Lower leg skin (tissue), 4 donors: ENCODE measurements at regions not wholly inside any gene's neighbourhood (a gene's known extent, or its start where the extent isn't known, plus 50 kb on each side); places are given as distances from the start of the nearest gene placed in this dataset.

Experiments
- DNase-seq, 2 donors: peaks; one replicate each; pipeline ENCODE4 v3.0.0-alpha.2; 2019; ENCODE audit warnings: low spot score in 2 of 2
- H3K4me3 ChIP-seq: fragments of 200-600 bp; sonication (generic); 2 replicates; pipeline ENCODE4 v1.5.1; 2017; ENCODE audit warnings: mild to moderate bottlenecking, low read depth; ENCODE audit not compliant: poor library complexity, severe bottlenecking
- CTCF ChIP-seq, 3 donors: fragments of 450-650 bp; IDR thresholded peaks; one replicate each; pipeline ENCODE4 v1.5.1; 2016; ENCODE audit warnings: antibody characterized with exemption in 3 of 3, mild to moderate bottlenecking in 3 of 3, moderate library complexity in 2 of 3
- POLR2A ChIP-seq, 2 donors: fragments of 450-650 bp; IDR thresholded peaks; one replicate each; pipeline ENCODE4 v1.6.1; 2016 to 2017; ENCODE audit warnings: antibody characterized with exemption in 2 of 2, mild to moderate bottlenecking in 1 of 2, moderate library complexity in 1 of 2
- WGBS, 2 donors: methylation state at CpG; one replicate each; pipeline ENCODE4 v1.1.5; 2018; 5-methylcytosine and 5-hydroxymethylcytosine counted together
- intact Hi-C: fragments of 100-400 bp; cut with DNase I; formaldehyde crosslinking; loops from one replicate; pipeline ENCODE4 v1.15.0; 2023; ENCODE audit warnings: low total_unique reads

GRCh38 chr6:121867095-121867494 lies 431.6 kb downstream of the GJA1 start:
- intact Hi-C loops = no loop called here
- DNase-seq = no peak
- no peak for TF ChIP-seq POLR2A (IDR thresholded peaks at IDR 0.05)
- no peak for TF ChIP-seq CTCF (IDR thresholded peaks at IDR 0.05)
- 25 to 44% methylated on average over 2 of the region's 2 CpGs for WGBS, 2 donors
- H3K4me3 ChIP-seq = no peak overlapping the region

- H3K4me3 ChIP-seq = no peak overlapping the region
- TF ChIP-seq CTCF (IDR thresholded peaks at IDR 0.05) (no peak), POLR2A (IDR thresholded peaks at IDR 0.05) (no peak)
- no peak for DNase-seq
- intact Hi-C loops = no loop called here
- WGBS, 2 donors = 90 to 93% methylated on average over 1 of the region's 1 CpG
These were observed 432.8 kb downstream of the GJA1 start for GRCh38 chr6:121868206-121868605.

- TF ChIP-seq CTCF (IDR thresholded peaks at IDR 0.05) (no peak), POLR2A (IDR thresholded peaks at IDR 0.05) (no peak)
- WGBS, 2 donors = 58 to 60% methylated on average over 2 of the region's 2 CpGs
- no peak overlapping the region for H3K4me3 ChIP-seq
- intact Hi-C loops = no loop called here
- DNase-seq = no peak
These were observed 438.1 kb downstream of the GJA1 start for GRCh38 chr6:121873595-121873994.

- intact Hi-C loops = no loop called here
- H3K4me3 ChIP-seq = no peak overlapping the region
- no peak for TF ChIP-seq POLR2A (IDR thresholded peaks at IDR 0.05)
- no peak for TF ChIP-seq CTCF (IDR thresholded peaks at IDR 0.05)
- no peak for DNase-seq
These were observed 441.3 kb downstream of the GJA1 start for GRCh38 chr6:121876721-121877120.

GRCh38 chr6:121879149-121879548 lies 443.7 kb downstream of the GJA1 start:
- 65 to 68% methylated on average over 1 of the region's 1 CpG for WGBS, 2 donors
- H3K4me3 ChIP-seq = no peak overlapping the region
- no peak for DNase-seq
- TF ChIP-seq POLR2A (IDR thresholded peaks at IDR 0.05) (no peak), CTCF (IDR thresholded peaks at IDR 0.05) (no peak)
- intact Hi-C loops = no loop called here

- DNase-seq = no peak
- no peak overlapping the region for H3K4me3 ChIP-seq
- intact Hi-C loops = no loop called here
- TF ChIP-seq CTCF (IDR thresholded peaks at IDR 0.05) = no peak
- no peak for TF ChIP-seq POLR2A (IDR thresholded peaks at IDR 0.05)
These were observed 445.4 kb downstream of the GJA1 start for GRCh38 chr6:121880831-121881230.
